ENCODE measurements at regions not wholly inside any gene's neighbourhood (a gene's known extent, or its start where the extent isn't known, plus 50 kb on each side); places are given as distances from the start of the nearest gene placed in this dataset.
A peak's percentile ranks its signal among the peaks of the same experiment; 100 is the strongest.

DNA sequence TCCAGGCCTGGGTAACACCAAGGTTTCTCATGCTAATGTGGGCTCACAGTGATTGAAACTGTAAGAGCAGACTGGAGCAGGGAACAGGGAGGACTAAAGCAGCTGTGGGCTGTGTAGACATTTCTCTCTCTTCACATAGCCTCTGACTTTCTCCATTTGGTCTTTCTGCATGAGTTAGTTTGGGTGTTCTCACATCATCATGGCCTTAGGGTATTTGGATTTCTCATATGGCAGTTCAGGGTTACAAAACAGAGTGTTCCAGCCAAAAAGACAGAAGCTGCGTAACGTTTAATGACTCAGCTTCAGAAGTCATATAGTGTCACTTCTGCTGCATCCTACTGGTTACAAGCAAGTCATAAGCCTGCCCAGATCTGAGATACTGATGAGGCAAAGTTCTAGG lies 52.0 kb upstream of the OSBPL8 start:
- no peak for DNase-seq

DNA sequence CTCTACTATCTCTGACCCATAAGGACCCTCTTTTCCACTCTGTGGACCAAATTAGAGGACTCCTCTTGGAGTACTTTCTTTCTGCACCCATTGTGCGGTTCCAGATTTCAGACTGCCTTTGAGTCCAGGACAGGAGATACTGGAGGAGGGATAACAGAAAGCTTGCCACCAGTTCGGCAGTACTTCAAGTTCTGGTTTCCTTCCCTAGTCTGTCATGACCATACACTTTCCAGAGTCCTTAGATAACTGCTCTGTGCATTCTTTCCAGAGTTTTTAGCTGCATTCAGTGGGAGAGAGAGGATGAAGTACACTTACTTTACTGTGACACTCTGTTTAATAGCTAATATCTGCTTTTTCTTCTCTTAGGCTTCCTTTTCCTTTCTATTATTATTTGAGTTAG lies 54.8 kb upstream of the OSBPL8 start:
- DNase-seq: no peak

DNA sequence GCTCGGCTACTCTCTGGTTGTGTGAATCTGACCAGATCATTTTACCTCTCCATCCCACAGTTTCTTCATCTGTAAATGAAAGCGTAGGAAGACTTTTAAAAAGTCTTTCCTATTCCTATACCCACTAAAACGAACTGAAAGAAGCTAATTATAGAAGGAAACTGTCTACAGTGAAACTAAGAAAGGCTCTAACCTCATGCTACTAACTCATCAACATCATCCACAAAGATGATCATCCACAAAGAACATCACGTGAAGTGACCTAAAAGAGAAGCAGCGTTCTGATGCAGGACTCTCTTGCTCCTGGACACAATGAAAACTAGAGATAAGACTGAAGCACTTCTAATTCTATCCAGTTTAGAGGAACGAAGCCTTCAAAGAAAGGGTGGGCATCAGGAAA lies 58.5 kb upstream of the OSBPL8 start:
- DNase-seq: no peak

DNA sequence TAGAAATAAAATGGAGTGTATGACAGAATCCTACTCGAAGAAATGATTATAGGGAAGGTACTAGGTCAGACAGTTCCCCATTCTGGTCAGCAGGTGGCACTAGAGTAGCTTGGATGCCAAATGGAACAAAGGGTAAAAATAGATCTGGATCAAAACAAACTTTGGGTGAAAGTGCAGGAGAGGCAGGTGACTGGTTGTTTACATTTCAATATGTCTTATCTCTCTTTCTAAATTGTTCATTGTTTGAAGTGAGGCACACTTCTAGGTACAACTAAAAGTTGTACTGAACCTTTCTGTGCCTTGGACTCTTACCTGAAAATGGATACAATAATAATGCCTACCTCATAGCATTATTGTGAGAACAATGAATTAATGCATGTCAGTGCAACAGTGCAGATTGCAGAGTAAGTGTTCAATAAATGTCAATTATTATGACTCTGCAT lies 62.0 kb upstream of the OSBPL8 start:
- peak; percentile 68 for DNase-seq

DNA sequence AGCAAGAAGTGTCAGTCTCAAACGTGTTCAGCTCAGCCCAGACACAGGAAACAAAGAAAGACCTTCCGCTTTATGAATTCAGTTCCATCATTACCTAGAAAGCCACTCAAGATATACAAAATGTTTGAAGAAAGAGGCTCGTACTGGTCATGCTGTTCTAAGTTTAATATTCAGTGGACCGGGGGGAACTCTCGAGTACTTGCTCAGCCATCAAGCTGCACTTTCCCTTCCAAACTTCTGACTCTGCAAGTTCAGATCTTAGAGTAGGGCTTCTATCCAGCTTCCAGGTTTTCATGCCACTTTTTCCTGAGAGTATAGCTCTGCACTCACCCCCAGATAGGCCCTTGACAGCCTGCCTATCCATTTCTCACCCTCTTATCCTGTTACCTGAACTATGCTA lies 62.8 kb upstream of the OSBPL8 start:
- DNase-seq: no peak

DNA sequence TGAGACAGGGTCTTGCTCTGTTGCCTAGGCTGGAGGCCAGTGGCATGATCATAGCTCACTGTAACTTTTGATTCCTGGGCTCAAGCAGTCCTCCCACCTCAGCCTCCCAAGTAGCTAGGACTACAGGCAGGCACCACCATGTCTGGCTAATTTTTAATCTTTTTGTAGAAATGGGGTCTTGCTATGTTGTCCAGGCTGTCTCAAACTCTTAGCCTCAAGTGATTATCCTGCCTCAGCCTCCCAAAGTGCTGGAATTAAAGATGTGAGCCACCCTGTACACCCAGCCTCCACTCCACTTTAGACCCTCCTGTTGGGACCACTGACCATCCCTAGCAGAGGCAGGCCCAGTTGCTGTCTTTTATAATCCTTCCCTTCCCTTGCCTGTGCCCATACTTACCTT lies 63.3 kb upstream of the OSBPL8 start:
- DNase-seq: no peak

DNA sequence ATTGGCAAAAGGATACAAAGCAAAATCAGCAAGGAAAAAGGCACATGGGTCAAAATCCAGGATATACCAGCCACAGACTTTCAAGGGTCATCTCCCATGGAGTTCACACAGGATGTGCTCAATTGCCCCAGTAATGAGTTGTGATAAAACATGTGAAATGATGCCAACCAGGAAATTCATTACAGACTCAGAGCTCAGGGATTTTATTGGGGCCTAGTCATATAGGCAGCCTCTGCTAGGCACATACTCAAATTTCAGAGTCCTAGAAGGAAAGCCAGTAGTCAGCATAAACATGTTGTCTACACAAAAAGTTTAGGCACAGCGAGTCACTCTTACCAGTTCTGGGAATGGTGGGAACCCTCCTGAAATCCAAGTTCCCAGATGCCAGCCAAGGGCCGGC lies 64.4 kb upstream of the OSBPL8 start:
- DNase-seq: no peak

DNA sequence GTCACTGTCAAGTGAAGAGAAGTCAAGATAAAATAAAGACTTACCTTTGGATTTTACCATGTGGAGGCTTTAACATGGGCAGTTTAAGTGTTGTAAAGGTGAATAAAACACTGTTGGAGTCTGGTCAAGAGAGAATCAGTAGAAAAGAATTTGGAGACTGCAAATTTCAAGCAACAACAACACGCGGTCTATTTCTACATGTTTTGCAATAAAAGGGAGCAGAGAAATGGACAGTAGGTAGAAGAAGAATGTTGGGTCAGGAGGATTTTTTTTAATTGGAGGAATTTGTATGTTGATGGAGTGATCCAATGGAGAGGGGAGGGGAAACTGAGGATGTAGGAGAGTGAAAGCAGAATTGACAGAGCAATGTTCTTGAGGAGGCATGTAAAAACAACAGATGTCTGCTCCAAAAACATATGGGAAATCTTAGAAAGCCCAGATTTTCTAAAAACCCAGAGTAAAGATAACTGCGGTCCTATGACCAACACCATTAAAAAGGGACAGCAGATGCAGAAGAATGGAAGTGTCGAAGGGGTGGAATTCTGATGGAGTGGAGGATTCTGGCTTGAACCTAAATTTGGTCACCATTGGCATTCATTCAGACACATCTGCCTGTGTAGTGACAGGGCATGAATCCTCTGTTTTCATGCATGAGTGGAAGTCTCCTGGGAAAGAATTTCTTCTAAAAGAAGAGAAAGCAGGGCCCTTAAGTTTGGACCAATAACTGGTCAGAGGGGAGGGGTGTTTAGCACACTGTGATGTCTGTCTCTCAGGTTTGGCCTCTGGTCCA lies 68.0 kb upstream of the OSBPL8 start:
- no peak for DNase-seq

DNA sequence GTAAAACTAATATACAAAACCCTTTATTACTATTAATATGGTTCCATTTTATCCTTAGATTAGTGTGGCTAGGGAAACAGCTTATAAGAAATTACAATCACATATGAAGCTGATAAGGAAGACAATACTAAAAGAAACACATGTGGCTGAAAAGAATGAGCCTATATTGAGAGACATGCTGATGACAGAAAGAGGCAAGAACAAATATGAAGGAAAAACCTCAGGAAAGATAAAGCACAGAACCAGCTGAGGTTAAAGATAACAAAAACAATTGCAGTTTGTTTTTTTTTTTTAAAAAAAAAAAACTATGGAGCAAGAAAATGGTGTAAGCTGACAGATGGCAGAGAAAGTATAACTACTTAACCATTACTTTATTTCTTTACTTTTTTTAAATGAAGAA lies 69.2 kb upstream of the OSBPL8 start:
- DNase-seq: no peak

DNA sequence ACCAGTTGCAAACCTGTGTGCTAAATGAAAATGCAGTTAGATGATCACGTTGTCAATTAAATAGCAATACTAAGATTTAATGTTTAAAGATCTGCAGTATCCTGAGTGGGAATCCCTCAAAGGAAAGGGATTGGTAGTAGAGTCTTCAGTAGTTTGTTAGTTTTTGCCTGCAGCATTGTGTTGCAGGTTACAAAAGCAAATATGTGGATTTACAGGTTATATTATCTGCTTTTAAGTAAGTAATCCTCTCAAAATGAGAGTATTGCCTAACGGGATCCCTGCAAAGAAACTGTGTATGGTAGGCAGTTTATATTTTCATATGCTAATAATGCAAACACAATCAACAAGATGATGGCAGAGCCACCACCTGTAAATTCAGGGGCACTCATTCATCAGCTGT lies 72.2 kb upstream of the OSBPL8 start:
- no peak for DNase-seq

DNA sequence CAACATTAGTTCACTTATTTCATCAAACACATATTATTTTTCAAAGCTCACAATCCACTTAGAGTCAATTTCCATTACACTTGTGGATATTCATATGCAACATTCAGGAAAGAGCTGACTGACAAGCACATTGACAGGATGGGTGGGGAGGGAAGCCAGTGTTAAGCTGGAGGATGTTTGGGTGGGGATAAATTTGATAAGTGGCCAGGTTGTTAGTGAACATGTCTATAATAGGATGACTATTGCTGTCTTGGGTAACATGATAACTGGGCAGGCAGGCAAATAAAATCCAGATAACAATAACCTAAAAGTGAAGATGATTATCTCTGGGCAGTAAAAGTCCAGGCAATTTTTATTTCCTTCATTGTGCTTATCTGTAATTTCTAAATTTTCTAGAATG lies 73.8 kb upstream of the OSBPL8 start:
- no peak for DNase-seq

DNA sequence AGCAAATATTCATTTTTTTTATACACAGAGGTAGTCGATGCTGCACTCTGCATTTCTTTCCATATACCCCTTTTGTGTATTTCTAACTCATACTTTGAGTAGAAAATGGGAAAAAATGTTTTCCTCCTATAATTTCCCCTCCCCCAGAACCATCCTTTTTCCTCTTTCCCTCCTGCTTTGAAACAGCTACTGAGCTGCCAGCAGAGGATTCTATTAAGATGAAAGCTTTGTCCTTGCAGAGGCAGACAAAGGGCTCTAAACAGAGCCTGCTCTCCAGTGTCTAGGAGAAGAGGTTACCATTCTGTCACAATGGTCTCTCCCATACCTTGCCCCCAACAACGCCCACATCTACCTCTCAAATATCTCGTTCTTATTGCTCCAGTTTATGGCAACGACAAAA lies 74.6 kb upstream of the OSBPL8 start:
- DNase-seq: no peak

DNA sequence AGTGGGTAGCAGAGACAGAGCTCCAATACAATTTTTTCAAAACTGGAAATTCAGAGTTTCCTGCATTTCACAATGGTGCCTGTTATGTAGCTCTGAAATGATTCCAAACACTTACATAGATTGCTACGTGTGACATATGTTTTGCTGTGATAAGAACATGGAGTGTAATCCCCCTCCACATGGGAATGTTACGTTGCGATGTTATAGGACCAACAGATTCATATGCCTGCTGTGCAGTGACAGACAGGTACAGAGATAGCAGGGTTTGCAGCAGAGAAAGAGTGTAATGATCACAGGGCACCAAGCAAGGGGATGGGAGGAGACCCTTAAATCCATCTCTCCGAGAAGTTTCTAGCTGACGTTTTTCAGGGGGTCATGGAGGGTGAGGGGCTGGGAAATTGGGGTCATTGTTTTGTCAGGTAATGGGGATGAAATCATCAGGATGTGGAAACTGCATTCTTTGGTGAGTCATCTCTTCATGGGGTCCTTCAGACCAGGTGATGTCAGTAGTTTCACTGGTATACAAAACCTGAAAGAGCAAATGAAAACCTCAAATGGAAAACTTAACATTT lies 76.6 kb upstream of the OSBPL8 start:
- DNase-seq: no peak

DNA sequence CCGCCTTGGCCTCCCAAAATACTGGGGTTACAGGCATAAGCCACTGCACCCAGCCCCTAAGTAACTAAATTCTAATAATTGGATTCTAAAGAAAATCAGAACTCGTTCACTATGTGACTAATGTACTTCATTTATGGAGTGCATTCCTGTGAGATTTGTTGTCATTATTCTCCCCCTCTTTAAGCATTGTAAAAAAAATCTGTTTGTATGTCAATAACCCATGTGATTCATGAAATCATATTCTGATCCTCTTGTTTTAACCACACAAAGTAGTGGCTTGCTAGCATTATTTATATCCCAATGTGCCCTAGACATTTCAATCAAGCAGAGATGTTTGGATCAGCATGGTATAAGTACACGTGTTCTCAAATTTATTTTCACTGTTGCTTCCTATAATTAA lies 78.2 kb upstream of the OSBPL8 start:
- no peak for DNase-seq

DNA sequence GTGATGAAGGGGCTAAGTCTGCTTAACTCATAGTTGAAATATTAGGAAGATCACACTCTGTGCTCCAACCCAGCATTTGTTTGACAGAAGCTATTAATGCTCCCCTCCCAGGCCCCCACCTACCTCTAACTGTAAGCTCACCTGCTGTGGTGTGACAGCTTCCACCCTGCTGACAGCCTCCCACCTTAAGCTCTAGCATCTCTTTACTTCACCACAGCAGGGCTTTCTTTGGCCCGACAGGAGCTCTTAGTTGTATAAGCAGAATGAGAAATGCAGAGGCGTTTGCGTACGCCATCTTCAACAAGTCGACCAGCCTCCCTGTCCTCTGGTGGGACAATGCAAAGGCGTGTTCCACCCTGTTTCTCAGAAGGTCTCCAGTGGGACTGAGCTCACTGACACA lies 80.1 kb upstream of the OSBPL8 start:
- no peak for DNase-seq

DNA sequence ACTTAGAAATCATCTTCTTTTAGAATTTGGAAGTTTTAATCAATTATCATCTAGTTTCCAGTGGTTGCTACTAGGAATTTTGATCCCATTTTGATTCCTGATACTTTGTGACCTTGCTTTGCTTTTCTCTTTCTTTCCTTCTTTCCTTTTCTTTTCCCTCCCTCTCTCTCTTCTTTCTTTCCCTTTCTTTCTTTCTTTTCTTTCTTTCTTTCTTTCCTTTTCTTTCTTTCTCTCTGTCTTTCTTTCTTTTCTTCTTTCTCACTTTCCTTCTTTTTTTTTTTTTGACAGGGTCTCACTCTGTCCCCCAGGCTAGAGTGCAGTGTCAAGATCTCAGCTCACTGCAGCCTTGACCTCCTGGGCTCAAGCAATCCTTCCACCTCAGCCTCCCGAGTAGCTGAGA lies 81.5 kb upstream of the OSBPL8 start:
- no peak for DNase-seq

DNA sequence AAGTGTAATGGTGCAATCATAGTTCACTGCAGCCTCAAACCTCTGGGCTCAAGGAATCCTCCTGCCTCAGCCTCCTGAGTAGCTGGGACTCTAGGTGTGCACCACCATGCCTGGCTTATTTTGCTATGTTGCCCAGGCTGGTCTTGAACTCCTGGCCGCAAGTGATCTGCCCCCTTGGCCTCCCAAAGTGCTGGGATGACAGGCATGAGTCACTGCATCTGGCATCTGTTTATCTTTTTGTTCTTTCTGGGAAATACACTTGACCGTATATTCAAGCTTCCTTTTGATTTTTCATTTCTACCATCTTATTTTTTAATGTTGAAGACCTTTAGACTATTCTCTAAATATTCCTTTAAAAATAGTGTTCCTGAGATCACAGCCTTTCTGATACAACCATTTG lies 82.4 kb upstream of the OSBPL8 start:
- DNase-seq: no peak

DNA sequence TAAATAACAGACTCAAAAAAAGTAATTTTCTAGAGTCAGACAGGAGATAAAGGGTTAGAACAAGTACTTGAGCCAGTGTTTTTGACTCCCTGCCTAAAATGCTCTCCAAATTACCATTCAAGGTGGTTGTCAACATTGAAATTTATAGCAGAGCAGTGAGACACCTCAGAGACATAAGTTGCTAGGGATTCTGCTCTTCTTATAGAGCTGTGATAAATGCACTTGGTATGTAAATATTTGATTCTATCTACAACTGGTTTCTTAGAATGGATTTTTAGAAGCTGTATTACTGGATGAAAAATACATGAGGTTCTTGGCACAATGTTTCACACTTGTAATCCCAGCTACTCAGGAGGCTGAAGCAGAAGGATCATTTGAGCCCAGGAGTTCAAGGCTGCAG lies 83.9 kb upstream of the OSBPL8 start:
- DNase-seq: no peak

DNA sequence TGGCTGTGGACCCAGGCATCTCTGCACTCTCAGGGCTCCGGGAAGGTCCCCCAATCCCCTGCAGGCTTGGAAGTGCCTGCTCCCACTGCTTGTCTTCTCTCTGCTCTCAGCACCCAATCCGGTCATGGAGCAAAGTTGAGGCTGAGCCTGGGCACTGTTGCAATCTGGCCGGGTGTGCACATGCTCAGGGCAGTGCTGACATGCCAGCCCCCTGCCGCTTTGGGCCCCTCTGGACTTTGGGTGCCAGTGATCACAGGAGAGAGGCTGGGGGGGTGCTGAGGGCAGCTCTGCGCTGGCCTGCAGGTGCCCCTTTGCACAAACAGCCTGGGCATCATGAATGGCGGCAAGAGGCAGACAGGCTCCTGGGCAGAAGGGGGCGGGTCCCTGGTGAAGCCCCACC lies 85.4 kb upstream of the OSBPL8 start:
- DNase-seq: no peak

DNA sequence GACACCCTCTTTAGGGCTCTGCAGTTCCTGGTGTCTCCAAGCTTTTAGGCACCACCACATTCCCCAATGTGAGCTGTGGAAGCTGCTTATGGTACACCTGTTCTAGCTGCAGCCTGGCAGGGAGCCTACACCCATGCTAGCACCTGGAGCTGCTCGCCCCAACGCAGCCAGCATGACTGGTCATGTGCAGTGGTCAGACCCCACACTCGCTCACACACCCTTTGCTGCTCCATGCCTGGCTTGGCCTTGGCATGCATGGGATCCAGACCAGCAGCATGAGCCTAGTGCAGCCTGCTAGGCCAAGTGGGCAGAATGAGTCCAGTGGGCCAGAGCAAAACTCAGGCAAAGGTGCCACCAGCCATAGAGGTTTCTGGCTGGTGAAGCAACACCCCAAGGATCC lies 86.4 kb upstream of the OSBPL8 start:
- DNase-seq: no peak

DNA sequence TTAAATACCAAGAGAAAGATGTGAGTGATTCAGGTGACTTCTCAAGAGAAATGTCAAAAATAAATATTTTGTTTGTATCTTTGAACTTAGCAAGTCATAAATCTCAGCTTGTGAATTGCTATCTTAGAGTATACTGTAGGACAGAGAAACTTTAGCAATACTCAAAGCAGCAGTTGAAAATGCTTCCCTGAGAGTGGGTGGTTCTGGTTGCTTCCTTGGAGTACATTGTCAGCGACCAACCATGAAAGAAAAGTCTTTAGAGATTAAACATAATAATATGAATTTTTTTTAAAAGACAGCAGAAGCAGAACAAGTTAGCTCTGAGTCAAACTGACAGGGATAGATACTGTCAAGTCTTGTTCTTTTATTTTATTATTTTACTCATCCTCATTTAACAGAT lies 86.8 kb upstream of the OSBPL8 start:
- no peak for DNase-seq

DNA sequence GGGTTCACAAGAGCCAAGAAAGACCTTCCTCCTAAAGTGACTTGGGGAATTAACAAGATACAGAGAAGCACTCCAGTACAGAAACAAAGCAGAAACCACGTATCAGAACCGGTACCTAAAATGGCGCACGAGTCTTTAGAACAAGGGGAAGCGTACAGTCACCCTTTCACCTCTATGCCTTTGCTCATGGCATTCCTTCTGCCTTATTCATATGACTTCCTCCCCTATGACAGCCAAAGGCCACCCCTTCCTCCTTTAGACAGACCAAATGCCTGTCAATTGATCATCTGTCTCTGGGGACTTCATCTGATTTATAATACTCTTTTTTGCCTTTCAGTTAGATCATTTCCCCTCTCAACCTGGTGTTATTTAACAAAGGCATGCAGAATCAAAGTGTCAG lies 89.5 kb upstream of the OSBPL8 start:
- no peak for DNase-seq

DNA sequence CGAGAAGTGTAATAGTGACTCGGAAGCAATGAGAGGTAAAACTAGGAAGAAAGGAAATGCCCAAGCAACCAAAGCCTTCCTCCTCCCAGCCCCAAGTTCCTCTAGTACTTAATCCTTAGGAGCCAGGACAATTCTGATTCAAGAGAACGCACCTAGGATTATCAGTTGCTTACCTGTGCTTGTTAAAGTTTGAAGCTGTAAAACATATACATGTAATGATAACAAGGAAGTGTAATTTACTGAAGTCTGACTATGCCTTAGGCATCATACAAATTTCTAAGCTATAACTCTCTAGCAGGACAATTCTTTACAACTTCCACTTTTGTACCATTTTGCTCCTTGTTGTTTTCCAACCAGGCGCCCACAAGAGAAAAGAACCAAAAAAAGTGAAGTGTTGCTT lies 92.8 kb upstream of the OSBPL8 start:
- DNase-seq: no peak

DNA sequence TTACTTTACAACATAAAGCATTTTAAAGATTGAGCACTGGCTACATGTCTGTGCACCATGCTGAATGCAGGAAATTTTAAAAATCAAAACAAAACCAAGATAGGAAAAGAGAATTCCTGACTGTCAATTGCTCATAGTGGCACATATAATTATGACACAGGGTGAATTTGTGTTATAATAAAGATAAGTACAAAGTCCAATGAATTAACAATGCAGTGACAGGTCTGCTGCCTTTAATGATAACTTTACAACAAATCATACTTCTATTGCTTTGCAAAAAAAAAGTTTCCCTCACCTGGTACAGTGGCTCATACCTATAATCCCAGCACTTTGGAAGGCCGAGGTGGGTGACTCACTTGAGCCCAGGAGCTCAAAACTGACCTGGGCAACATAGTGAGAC lies 93.8 kb upstream of the OSBPL8 start:
- no peak for DNase-seq

DNA sequence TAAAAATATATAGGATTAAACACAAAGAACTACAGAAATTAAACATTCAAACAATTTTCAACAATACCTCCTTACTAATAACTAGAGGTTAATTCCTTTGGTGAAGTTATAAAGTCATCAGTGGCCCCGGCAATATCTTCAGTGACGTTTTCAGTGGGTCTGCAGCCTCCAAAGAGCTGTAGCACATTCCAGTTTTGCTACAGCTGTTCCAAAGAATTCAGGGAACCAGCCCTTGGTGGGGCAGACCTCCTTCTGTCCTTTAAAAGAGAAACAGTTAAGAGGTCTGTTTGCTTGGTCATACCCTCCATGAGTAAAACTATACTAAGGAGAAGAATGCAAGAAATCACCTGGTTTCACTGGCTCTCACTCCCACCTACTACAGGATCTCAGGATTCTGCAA lies 99.2 kb upstream of the ZDHHC17 start:
- no peak for DNase-seq
